ENCODE measurements at regions not wholly inside any gene's neighbourhood (a gene's known extent, or its start where the extent isn't known, plus 50 kb on each side); places are given as distances from the start of the nearest gene placed in this dataset.
A peak's percentile ranks its signal among the peaks of the same experiment; 100 is the strongest.

- intact Hi-C loops (cut with micrococcal nuclease) = no loop called here
- DNase-seq = no peak
Measured at GRCh38 chr13:107067381-107067780, 499.4 kb upstream of the ARGLU1 start.

GRCh38 chr13:107066355-107066754 lies 498.4 kb upstream of the ARGLU1 start:
- no peaks in the 10 kb centered on the region for H3K9me3 ChIP-seq (replicated peaks)
- H3K4me3 ChIP-seq = no peak overlapping the region
- no peaks in the 10 kb centered on the region for H3K4me1 ChIP-seq
- intact Hi-C loops (cut with micrococcal nuclease) = no loop called here
- H3K36me3 ChIP-seq = no peaks in the 10 kb centered on the region
- H3K27ac ChIP-seq (replicated peaks) = no peak overlapping the region
- DNase-seq = no peak
- H3K27me3 ChIP-seq (ENCODE audit: low read depth) = no peaks in the 10 kb centered on the region
- no peak for TF ChIP-seq CTCF (IDR thresholded peaks at IDR 0.05; ENCODE audit: borderline replicate concordance)

More at GRCh38 chr13:107067381-107067780, 499.4 kb upstream of the ARGLU1 start:
- Histone ChIP-seq H3K4me3 (no peak overlapping the region), H3K9me3 (replicated peaks) (no peaks in the 10 kb centered on the region), H3K27me3 (ENCODE audit: low read depth) (no peaks in the 10 kb centered on the region), H3K36me3 (no peaks in the 10 kb centered on the region), H3K4me1 (no peaks in the 10 kb centered on the region), H3K27ac (replicated peaks) (no peak overlapping the region)
- TF ChIP-seq CTCF (IDR thresholded peaks at IDR 0.05; ENCODE audit: borderline replicate concordance) = no peak

GRCh38 chr13:107065036-107065435 lies 497.1 kb upstream of the ARGLU1 start:
- no peak for TF ChIP-seq CTCF (IDR thresholded peaks at IDR 0.05; ENCODE audit: borderline replicate concordance)
- H3K27me3 ChIP-seq (ENCODE audit: low read depth) = no peaks in the 10 kb centered on the region
- H3K36me3 ChIP-seq = no peaks in the 10 kb centered on the region
- H3K9me3 ChIP-seq (replicated peaks) = no peaks in the 10 kb centered on the region
- H3K27ac ChIP-seq (replicated peaks) = no peak overlapping the region
- H3K4me3 ChIP-seq = no peak overlapping the region
- DNase-seq = no peak
- H3K4me1 ChIP-seq = no peaks in the 10 kb centered on the region
- intact Hi-C loops (cut with micrococcal nuclease) = no loop called here

GRCh38 chr13:107057028-107057631 lies 489.2 kb upstream of the ARGLU1 start:
- Histone ChIP-seq H3K4me1 (no peaks in the 10 kb centered on the region), H3K36me3 (no peaks in the 10 kb centered on the region), H3K27me3 (ENCODE audit: low read depth) (no peaks in the 10 kb centered on the region), H3K27ac (replicated peaks) (no peak overlapping the region), H3K9me3 (replicated peaks) (no peaks in the 10 kb centered on the region), H3K4me3 (no peak overlapping the region)
- intact Hi-C loops (cut with micrococcal nuclease) = no loop called here
- no peak for DNase-seq
- no peak for TF ChIP-seq CTCF (IDR thresholded peaks at IDR 0.05; ENCODE audit: borderline replicate concordance)

- TF ChIP-seq CTCF (IDR thresholded peaks at IDR 0.05; ENCODE audit: borderline replicate concordance) = no peak
- intact Hi-C loops (cut with micrococcal nuclease) = no loop called here
- Histone ChIP-seq H3K27ac (replicated peaks) (peak overlapping the region; percentile 46), H3K4me1 (peaks cover 10% of the 10 kb centered on the region), H3K9me3 (replicated peaks) (peaks cover 20% of the 10 kb centered on the region), H3K27me3 (ENCODE audit: low read depth) (no peaks in the 10 kb centered on the region), H3K36me3 (no peaks in the 10 kb centered on the region), H3K4me3 (no peak overlapping the region)
- DNase-seq = no peak
Measured at GRCh38 chr13:107043021-107043956, 475.4 kb upstream of the ARGLU1 start.

All from left ventricle myocardium inferior (tissue), 1 donor.